Transverse colon (tissue), 4 donors: ENCODE measurements at regions not wholly inside any gene's neighbourhood (a gene's known extent, or its start where the extent isn't known, plus 50 kb on each side); places are given as distances from the start of the nearest gene placed in this dataset.
"Not testable (repeated sequence)": the region's sequence is repeated elsewhere in the genome, so short reads cannot be mapped to it uniquely, and the experiment has no call there.

Source experiments
- DNase-seq: peaks from one replicate; pipeline ENCODE4 v3.0.0-alpha.2; 2019
- H3K27ac ChIP-seq, 4 donors: fragments of 200-600 bp; sonication (generic); 2 replicates each; pipeline ENCODE4 v1.5.1; 2016 to 2018; ENCODE audit warnings: inconsistent platforms in 4 of 4
- H3K27me3 ChIP-seq: fragments of 200-600 bp; sonication (generic); 2 replicates; pipeline ENCODE4 v1.5.1; 2017; ENCODE audit warnings: inconsistent platforms
- H3K36me3 ChIP-seq, 4 donors: fragments of 200-600 bp; sonication (generic); 2 replicates each; pipeline ENCODE4 v1.5.1; 2017 to 2019; ENCODE audit warnings: inconsistent platforms in 4 of 4
- H3K4me1 ChIP-seq, 4 donors: fragments of 200-600 bp; sonication (generic); 2 replicates each; pipeline ENCODE4 v1.5.1; 2017 to 2020; ENCODE audit warnings: inconsistent platforms in 4 of 4
- H3K4me3 ChIP-seq, 4 donors: fragments of 200-600 bp; sonication (generic); 1 replicate in 1 of 4; 2 replicates in 3 of 4; pipeline versions ENCODE4 v1.5.1 to v1.6.1; 2017 to 2019; ENCODE audit warnings: inconsistent platforms in 4 of 4
- H3K9me3 ChIP-seq, 2 donors: fragments of 200-600 bp; sonication (generic); 2 replicates each; pipeline ENCODE4 v1.5.1; 2017 to 2019; ENCODE audit warnings: inconsistent platforms in 2 of 2
- WGBS, 2 donors: methylation state at CpG; one replicate each; pipeline ENCODE4 v1.1.5; 2018; ENCODE audit warnings: low coverage in 1 of 2; 5-methylcytosine and 5-hydroxymethylcytosine counted together
- in situ Hi-C, 4 donors: fragments of 200-750 bp; cut with MboI; loops; one replicate each; pipeline versions ENCODE4 v1.15.0 to v1.15.1; 2017; ENCODE audit warnings: low sequenced_read_pairs in 3 of 4, low pct_ligation_motif_present in 1 of 4, low pct_unique_long_range_greater_than_20kb in 1 of 4
- intact Hi-C: fragments of 100-400 bp; cut with DNase I; formaldehyde crosslinking; loops from one replicate; pipeline ENCODE4 v1.15.1; 2023; ENCODE audit warnings: low total_unique reads

DNA sequence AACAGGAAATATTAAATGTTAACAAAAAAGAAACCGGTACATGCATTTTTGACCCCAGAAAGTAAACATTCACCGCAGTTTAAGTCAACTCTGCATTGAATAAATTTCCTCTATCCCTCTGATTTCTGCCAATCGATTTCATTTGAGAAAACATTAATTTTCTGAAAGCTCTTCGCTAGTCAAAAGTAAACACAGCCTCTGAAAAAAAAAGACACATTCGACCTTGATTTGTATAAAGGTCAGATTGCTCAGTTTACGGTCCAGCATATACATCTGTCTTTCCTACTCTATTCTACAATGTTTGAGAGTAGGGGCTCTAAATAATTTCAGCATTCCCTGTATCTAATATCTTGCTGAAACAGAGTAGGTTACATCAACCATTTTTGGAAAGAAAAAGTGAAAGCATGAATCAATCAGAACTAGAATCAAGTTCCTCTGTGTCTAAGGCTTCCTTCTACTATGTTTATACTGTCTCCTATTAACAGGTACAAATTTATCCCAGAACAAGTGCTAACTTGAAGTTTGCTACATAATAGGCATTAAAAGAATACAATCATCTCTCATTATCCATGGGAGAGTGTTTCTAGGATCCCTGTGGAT is 243.8 kb downstream of the UBE2NL start:
- in situ Hi-C loops, DNase-seq, H3K4me1 ChIP-seq, H3K4me3 ChIP-seq, H3K36me3 ChIP-seq, H3K9me3 ChIP-seq, intact Hi-C loops, H3K27me3 ChIP-seq, H3K27ac ChIP-seq: not testable (repeated sequence)
- 51% methylated on average over 6 of the region's 6 CpGs; no CpG with 5 or more reads in 1 of the 2 donors for WGBS, 2 donors

DNA sequence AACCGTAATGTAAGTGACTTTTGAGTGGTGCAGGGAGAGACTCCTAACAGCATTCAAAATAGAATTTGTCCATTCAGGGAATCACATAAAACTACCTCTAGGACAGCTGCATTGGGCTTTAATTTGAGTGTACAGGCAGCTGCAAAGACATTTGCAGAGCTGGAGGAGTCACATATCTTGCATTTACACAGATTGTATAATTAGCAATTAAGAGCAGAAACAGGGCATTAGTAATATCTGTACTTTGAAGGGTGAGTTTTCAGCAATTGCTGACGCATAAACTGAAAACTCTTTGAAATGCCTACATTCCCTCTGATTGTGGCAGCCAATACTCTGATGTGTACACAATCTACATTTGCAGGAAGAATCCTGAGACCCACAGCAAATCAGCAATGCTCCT is 245.6 kb downstream of the UBE2NL start:
- WGBS, 2 donors, result 67% methylated on average over 1 of the region's 2 CpGs; no CpG with 5 or more reads in 1 of the 2 donors
- H3K4me1 ChIP-seq, in situ Hi-C loops, H3K4me3 ChIP-seq, DNase-seq, H3K27me3 ChIP-seq, H3K27ac ChIP-seq, H3K36me3 ChIP-seq, H3K9me3 ChIP-seq, intact Hi-C loops: not testable (repeated sequence)

DNA sequence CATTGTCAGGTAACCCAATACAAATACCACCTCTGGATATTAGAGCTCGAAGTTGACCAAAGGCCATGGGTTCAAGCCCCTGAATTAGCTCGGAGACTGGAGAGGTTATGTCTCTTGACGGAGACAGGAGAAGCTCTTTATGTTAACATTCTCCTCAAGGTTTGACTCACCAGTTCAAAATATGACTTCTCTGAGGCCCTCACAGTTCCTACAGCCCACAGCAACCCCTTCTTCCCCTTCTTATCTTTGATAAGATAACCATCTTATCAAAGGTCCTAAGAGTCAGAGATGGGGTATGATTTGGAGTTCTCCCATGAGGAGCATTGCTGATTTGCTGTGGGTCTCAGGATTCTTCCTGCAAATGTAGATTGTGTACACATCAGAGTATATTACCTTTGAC is 246.6 kb downstream of the UBE2NL start:
- H3K27ac ChIP-seq, H3K36me3 ChIP-seq, H3K27me3 ChIP-seq, H3K9me3 ChIP-seq, DNase-seq, H3K4me3 ChIP-seq, H3K4me1 ChIP-seq, in situ Hi-C loops, intact Hi-C loops: not testable (repeated sequence)
- no CpG with 5 or more reads among the region's 3 CpGs for whole genome bisulfite sequencing, 2 donors

DNA sequence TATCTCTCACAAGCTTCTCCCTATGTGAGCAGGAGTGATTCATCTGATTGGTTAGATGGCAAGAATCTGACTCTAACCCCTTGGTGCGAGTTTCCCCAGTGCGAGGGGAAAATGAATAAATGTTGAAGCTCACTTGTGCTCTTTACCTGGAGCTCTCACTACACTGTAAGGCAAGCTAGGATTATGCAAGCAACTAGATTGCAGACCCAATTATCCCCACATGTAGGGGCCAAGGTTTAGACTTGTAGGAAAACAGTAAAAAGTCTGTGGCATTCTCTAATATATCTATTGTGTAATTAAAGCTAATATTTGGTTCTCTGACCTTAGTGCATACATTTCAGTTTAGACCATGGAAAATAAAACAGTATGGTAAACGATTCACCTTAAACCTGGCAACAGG is 247.2 kb downstream of the UBE2NL start:
- H3K27me3 ChIP-seq, H3K9me3 ChIP-seq, intact Hi-C loops, H3K36me3 ChIP-seq, H3K4me1 ChIP-seq, DNase-seq, H3K27ac ChIP-seq, in situ Hi-C loops, H3K4me3 ChIP-seq: not testable (repeated sequence)
- 87 to 100% methylated on average over 1 to 3 of the region's 3 CpGs for WGBS, 2 donors

DNA sequence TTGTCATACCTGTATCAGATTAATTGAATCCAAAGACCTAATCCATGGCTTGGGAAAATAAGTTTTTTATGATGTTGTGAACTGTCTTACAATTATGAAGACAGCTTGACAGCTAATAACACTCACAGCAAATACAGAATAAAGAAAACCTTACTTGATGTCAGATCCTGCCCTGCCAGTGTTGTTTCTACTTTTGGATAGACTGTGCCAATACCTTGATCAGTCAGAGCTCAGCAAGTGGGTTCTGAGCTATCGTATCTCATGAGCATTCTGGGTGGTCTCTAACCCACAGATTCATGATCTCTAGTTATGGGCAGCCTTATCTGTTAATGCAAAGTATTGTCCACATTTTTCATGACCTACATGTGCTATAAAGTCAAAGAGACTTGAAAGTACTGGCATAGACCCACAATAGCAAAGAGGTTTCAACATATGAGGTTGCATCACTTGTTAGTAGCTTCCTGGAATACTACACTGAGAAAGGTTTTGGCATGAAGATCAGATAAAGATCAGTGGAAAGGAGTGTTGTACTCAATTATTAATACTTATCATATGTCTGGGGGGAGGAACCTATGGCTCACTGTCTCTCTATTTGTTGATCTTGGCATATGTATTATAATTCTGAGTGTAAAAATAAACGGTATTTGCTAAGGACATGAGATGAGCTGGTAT is 250.7 kb downstream of the UBE2NL start:
- DNase-seq, H3K27me3 ChIP-seq, H3K4me3 ChIP-seq, H3K9me3 ChIP-seq, H3K36me3 ChIP-seq, intact Hi-C loops, H3K4me1 ChIP-seq, H3K27ac ChIP-seq, in situ Hi-C loops: not testable (repeated sequence)
- 70% methylated on average over 1 of the region's 2 CpGs; no CpG with 5 or more reads in 1 of the 2 donors for WGBS, 2 donors

DNA sequence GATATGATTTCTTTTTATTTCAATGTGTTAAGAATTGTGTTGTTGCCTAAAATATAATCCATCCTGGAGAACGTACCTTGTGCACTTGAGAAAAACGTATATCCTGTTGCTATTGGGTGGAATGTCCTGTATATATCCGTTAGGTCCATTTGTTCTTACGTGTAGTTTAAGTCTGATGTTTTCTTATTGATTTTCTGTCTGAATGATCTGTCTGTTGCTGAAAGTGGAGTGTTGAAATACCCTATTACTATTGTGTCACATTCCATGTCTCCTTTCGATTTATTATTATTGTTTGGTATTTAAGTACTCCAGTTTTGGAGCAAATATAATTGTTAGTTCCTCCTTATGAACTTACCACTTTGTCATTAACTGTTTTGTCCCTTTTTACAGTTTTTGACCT is 270.6 kb downstream of the UBE2NL start:
- H3K27me3 ChIP-seq, H3K36me3 ChIP-seq, H3K27ac ChIP-seq, DNase-seq, H3K9me3 ChIP-seq, H3K4me1 ChIP-seq, intact Hi-C loops, in situ Hi-C loops, H3K4me3 ChIP-seq: not testable (repeated sequence)
- 79% methylated on average over 4 of the region's 5 CpGs; no CpG with 5 or more reads in 1 of the 2 donors for WGBS, 2 donors

DNA sequence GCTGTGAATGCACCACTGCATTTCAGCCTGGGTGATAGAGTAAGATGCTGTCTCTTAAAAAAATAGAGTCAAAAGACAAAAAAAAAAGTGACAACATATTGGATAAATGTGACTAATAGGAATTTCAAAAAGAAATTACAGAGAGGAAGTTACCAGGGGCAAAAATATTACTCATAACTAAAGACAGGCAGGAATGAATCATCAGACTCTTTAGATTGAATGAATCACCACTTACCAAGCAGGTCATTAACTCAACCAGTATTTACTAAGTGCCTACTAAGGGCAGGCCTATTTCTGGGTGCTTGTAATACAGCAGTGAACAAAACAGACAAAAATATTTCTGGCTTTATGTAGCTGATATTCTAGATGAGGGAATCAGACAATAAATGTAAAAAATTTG is 301.3 kb downstream of the UBE2NL start:
- H3K36me3 ChIP-seq, H3K4me3 ChIP-seq, H3K27ac ChIP-seq, H3K27me3 ChIP-seq, intact Hi-C loops, DNase-seq, in situ Hi-C loops, H3K9me3 ChIP-seq, H3K4me1 ChIP-seq: not testable (repeated sequence)

DNA sequence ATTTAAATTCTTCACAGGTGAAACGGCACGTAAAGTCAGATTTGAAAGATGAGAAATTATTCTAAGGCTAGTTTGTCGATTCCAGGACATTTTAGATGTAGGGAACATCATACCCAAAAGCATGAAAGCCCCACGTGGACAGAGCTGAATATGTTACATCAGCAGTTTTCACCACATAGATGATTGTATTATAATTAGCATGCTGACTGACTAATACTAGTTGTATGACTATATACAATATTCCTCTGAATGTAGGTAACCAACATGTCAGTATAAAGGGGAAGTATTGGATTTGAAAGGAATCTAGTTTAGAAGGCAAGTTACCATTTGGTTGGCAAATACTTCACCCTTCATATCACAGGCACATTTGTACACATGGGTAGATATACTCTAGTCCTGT is 304.6 kb downstream of the UBE2NL start:
- H3K4me3 ChIP-seq, H3K27ac ChIP-seq, intact Hi-C loops, H3K27me3 ChIP-seq, in situ Hi-C loops, DNase-seq, H3K36me3 ChIP-seq, H3K9me3 ChIP-seq, H3K4me1 ChIP-seq: not testable (repeated sequence)
- WGBS, 2 donors, result 62% methylated on average over 4 of the region's 4 CpGs; no CpG with 5 or more reads in 1 of the 2 donors

DNA sequence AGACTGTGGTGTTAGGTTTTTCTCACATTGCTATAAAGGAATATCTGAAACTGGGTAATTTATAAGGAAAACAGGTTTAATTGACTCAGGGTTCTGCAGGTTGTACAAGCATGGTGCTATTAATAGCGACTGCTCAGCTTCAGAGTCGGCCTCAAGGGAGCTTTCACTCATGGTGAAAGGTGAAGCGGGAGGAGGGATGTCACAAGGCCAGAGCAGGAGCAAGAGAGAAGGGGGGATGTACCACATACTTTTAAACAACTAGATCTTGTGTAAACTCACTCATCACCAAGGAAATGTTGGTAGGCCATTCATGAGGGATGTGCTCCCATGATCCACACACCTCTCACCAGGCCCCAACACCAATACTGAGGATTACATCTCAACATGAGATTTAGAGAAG is 313.2 kb downstream of the UBE2NL start:
- intact Hi-C loops, result not testable (repeated sequence)
- WGBS, 2 donors, result 66% methylated on average over 3 of the region's 3 CpGs; no CpG with 5 or more reads in 1 of the 2 donors

DNA sequence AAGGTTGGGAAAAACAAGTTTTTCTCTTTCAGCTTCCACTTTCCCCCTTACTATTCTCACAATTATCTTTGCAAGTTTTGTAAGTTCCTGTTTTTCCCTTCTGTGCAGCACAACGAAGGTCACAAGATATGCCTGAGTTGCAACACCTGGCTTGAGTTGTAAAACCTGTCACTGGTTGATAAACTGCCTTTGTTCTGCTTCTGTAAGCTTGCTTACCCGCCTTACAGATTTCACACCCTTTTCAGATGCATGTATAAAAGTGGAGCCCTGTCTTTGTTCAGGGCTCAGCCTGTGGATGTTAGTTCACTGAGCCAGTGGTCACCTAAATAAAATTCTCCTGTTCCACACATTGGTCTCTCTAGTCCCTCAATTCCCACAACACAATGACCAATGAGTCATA is 318.9 kb downstream of the UBE2NL start:
- H3K4me1 ChIP-seq, H3K27me3 ChIP-seq, intact Hi-C loops, H3K4me3 ChIP-seq, H3K9me3 ChIP-seq, H3K36me3 ChIP-seq, DNase-seq, in situ Hi-C loops, H3K27ac ChIP-seq: not testable (repeated sequence)
- WGBS, 2 donors, result no CpG with 5 or more reads among the region's 2 CpGs

More for the DNA sequence above, 313.2 kb downstream of the UBE2NL start:
- DNase-seq, H3K27me3 ChIP-seq, H3K9me3 ChIP-seq, H3K4me1 ChIP-seq, H3K36me3 ChIP-seq, in situ Hi-C loops, H3K27ac ChIP-seq, H3K4me3 ChIP-seq: not testable (repeated sequence)

DNA sequence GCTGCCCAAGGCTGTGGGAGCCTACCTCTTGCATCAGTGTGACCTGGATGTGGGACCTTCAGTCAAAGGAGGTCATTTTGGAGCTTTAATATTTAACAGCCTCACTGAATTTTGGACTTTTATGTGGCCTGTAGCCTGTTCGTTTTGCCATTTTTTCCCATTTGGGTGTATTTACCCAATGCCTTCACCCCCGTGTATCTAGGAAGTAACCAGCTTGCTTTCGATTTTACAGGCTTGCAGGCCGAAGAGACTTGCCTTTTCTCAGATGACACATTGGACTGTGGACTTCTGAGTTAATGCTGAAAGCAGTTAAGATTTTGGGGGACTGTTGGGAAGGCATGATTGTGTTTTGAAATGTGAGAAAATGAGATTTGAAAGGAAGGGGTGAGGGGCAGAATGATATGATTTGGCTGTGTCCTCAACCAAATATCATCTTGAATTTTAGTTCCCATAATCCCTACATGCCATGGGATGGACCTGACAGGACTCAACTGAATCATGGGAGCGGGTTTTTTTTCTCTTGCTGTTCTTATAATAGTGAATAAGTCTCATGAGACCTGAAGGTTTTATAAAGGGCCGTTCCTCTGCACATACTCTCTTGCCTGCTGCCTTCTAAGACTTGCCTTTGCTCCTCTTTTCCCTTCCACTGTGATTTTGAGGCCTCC is 324.6 kb downstream of the UBE2NL start:
- in situ Hi-C loops, H3K4me3 ChIP-seq: not testable (repeated sequence)
- 49% methylated on average over 2 of the region's 6 CpGs; no CpG with 5 or more reads in 1 of the 2 donors for WGBS, 2 donors

More for the DNA sequence above, 324.6 kb downstream of the UBE2NL start:
- intact Hi-C loops, H3K27me3 ChIP-seq, H3K27ac ChIP-seq, DNase-seq, H3K9me3 ChIP-seq, H3K4me1 ChIP-seq, H3K36me3 ChIP-seq: not testable (repeated sequence)
